ENCODE measurements at regions not wholly inside any gene's neighbourhood (a gene's known extent, or its start where the extent isn't known, plus 50 kb on each side); places are given as distances from the start of the nearest gene placed in this dataset.
A peak's percentile ranks its signal among the peaks of the same experiment; 100 is the strongest.

GRCh38 chr13:26989261-26989956 is 182.2 kb downstream of the USP12 start:
- DNase-seq (ENCODE audit: low spot score), result no peak

- DNase-seq (ENCODE audit: low spot score), result no peak
Measured at GRCh38 chr13:26988059-26988769, 183.4 kb downstream of the USP12 start.

- no peak for DNase-seq (ENCODE audit: low spot score)
Measured at GRCh38 chr13:26987486-26988013, 184.1 kb downstream of the USP12 start.

GRCh38 chr13:26985285-26985878 is 186.2 kb downstream of the USP12 start:
- DNase-seq (ENCODE audit: low spot score), result peak; percentile 80

DNA sequence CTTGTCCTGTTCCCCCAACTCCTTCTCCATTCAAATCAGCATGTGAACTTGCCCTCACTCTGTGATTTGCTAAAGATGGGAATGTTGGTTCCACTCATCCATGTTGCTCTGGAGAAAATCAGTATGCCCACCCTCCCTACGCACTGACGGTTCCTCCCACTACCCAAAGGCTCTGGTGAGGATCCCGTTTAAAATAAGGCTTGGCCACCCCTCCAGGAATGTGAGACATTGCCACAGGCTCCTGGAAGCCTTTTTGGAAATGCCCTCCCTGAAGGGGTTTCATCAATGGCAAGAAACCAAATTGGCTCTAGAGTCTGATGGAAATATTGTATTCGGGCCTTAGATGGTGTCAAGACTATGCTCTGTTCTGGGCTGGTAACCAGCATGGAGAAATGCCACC is 187.3 kb downstream of the USP12 start:
- no peak for DNase-seq (ENCODE audit: low spot score)

DNA sequence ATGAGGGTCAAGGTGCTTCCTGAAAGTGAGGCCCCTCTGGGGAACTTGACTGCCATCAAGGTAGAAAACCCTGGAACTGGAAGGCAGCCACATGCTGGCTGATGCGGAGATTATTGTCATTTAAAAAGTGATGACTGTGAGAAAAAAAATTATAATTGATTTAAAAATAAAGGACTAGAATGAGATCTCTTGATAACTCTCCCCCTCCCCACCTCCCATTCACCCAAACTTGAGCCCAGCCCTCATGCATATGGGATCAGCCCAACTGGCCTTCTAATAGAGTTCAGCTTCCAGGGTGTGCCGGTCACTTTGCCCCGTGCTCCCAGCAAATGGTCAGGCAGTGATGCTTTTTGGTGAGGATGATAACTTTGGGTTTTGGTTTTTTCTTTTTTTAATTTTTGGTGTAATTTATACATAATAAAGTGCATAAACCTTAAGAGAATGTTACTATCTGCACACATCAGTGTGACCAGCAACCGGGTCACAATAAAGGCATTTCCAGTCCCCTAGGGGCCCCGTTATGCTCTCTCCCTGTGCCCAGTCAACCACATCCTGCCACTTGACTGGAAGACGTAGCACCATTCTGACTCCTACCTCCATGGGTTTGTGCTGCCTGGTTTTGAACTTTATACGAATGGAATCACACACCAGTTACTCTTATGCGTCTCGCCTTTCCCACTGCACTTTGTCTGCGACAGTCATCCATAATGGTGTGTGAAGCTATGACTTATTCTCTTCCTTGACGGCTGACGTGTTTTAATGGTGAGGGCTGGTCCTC is 187.9 kb downstream of the USP12 start:
- DNase-seq (ENCODE audit: low spot score), result no peak

- DNase-seq (ENCODE audit: low spot score), result no peak
Measured at GRCh38 chr13:26980099-26981031, 191.2 kb downstream of the USP12 start.

GRCh38 chr13:26979334-26979733 is 192.3 kb downstream of the USP12 start:
- no peak for DNase-seq (ENCODE audit: low spot score)

DNA sequence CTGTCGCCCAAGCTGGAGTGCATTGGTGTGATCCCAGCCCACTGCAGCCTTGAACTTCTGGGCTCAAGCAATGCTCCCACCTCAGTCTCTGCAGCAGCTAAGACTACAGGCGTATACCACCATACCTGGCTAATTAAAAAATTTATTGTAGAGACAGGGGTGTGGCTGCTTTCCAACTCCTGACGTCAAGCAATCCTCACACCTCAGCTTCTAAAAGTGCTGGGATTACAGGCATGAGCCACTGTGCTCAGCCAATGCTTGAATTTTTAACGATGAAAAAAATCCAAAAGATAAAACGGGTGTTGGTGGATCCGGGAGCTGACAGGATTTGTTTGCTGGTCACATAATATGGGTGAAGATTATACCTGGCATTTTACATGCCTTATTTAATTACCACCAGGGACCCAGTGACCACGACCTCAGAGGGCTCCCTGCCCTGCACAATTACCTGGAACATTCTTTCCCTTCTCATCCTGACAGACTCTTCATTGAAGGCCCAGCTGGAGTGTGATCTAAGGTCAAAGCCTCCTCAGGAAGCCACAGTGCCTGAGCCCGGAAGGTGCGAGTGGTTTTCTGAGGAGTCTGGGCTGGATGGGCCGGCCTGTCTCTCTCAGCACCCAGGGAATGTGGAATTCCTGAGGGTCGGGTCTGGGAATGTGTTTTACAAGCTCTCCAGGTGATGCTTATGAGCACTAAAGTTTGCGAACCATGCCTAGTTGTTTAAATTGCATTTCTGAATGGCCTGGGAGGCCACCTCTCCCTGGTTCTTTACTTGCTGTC is 193.3 kb downstream of the USP12 start:
- DNase-seq (ENCODE audit: low spot score), result no peak

- peak; percentile 16 for DNase-seq (ENCODE audit: low spot score)
Measured at GRCh38 chr13:26977541-26977940, 194.1 kb downstream of the USP12 start.

DNA sequence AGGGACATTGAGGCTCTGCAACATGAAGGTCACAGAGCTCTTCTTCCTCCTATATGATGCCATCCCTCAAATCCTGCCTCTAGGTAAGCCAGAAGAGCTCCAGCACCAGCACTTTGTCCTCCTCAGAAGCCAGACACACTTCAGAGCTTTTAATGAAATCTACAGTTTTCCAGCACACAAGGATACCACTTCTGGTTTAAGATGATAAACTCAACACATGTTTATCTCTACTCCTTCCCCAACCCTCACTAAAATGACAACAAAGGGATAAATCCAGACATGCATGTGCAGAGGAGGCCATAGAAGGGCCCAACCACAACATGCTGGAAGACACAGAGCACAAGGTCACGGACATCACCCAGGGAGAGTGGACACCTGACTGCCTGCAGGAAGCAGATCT is 195.3 kb downstream of the USP12 start:
- DNase-seq (ENCODE audit: low spot score), result no peak

GRCh38 chr13:26973946-26974345 is 197.7 kb downstream of the USP12 start:
- no peak for DNase-seq (ENCODE audit: low spot score)

GRCh38 chr13:26973295-26973694 is 198.3 kb downstream of the USP12 start:
- no peak for DNase-seq (ENCODE audit: low spot score)

GRCh38 chr13:26971990-26972887 is 199.4 kb downstream of the USP12 start:
- no peak for DNase-seq (ENCODE audit: low spot score)

DNA sequence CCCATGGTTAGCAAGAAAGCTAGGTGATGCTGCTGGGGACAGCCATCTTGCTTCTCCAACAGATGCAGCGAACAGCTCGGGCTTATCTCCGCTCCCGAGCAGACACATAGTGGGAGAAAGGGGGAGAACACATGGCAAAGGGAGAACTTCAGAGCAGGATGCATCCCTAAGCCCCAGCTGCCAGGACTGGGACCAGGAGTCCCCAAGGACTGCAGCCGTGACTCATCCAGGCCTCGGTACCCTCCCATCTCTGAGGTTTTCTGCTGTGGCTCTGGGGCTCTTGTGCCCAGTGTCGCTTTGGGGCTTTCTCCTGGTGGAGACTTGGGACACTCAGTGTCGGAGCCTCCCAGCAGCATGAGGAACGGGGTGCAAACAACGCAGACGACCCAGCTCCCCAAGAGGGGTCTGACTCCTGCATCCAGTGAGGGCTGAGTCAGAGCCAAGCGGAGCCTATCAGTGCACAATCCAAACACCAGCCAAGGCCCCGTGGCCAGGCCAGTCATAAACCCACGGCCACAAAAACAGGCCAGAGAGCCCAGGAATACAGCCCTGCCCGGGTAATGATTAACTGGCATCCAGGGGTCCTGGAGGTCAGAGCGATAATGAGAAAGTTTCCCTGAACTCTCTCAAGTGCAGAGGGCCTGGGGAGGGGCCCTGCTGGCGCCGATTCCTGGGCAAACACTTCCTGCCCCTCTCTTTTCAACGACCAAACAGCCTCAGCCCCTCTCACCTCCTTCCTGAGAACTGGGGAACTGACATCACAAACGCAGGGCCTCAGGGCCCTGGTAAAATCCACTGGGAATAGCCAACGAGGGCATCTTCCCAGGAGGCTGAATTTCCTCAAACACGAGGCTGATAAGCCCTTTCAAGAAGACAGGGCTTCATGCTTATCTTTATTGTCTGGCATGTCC is 202.9 kb downstream of the USP12 start:
- no peak for DNase-seq (ENCODE audit: low spot score)

GRCh38 chr13:26967119-26968038 is 204.2 kb downstream of the USP12 start:
- no peak for DNase-seq (ENCODE audit: low spot score)

DNA sequence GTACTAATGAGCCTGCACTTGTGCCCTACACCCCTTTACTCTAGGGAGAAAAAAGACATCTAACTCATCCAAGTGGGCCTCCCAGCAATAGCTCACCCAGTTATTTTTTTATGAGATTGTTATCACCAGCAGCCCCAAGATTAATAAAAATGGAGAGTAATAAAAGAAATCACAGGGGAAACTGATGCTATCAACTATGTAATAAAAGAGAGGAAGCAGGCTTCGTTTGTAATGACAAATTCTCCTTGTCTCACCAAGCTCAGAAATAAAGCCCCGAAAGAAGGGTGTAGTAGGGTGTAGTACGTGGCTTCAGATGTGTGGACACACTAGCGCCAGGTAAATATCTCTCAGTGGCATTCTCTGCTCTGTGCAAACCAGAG is 204.9 kb downstream of the USP12 start:
- no peak for DNase-seq (ENCODE audit: low spot score)

Measured in kidney capillary endothelial cell (primary cell).